GM21423 (cell line): ENCODE measurements at regions not wholly inside any gene's neighbourhood (a gene's known extent, or its start where the extent isn't known, plus 50 kb on each side); places are given as distances from the start of the nearest gene placed in this dataset.

Source experiments
- ATAC-seq: cut with Tn5 transposase; IDR thresholded peaks from one replicate; pipeline ENCODE4 v1.9.1; 2021; ENCODE audit warnings: mild to moderate bottlenecking, moderate library complexity; ENCODE audit not compliant: unreplicated experiment

DNA sequence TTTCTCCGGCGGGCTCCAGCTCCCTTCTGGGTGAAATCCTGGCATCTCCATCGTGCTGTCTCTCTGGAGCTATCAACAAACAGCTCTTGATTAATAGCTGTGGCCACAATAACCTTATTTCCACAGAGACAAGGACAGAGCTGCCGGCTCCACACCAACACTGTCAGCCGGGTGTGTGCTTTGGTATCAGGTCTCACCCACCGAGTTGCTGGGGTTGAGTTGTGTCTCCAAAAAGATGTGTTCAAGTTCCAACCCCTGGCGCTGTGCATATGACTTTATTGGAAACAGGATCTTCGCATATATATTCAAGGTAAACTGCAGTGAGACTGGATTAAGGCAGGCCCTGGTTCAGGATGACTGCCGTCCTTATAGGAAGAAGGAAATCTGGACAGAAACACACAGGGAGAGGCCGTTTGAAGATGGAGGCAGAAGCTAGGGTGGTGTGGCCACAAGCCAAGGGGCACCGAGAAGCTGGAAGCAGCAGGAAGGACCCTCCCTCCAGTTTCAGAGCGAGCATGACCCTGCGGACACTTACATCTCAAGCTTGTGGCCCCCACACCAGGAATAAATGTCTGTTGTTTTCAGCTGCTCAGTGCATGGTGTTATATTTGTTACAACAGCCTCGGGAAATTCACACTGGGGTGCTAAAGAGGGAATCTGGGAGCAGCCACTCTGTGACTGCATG is 88.4 kb upstream of the TMPRSS2 start:
- no peak for ATAC-seq

DNA sequence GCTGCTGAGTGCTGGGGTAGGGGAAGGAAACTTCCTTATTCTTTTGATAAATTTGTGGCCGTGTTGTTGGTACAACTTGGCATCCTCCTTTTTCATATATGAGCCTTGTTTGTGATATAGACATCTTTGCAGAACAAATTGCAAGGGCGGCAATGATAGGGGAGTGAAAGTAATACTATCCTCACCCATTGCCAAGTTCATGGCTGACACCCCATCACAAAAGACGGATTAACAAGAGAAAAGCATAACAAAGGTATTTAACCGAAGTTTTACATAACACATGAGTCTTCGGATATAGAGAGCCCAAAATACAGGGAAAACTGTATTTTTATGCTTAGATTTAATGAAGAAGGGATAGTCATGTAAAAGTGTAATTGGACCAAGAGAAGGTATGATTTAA is 86.3 kb upstream of the TMPRSS2 start:
- ATAC-seq, result no peak

DNA sequence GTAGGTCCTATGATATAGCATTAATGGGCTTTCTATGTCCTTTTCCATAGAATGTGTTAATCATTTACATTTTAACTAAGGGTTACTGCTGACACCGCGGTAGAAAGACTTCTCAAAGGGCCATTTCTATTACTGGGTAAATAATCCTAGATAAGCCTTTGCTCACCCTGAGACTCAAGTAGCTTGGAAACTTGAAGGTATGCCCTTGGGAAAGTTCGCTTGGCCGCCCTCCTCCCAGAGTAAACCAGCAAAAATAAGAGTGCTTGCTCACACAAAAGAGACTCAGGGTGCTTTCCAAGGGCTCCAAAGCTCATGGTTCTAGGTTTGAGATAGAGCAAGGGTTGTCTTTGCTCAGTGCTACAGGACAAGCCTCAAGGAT is 85.8 kb upstream of the TMPRSS2 start:
- ATAC-seq, result no peak

GRCh38 chr21:41593051-41593759 is 85.2 kb upstream of the TMPRSS2 start:
- no peak for ATAC-seq

- no peak for ATAC-seq
These were observed 81.7 kb upstream of the TMPRSS2 start for GRCh38 chr21:41589620-41590175.

- no peak for ATAC-seq
These were observed 81.2 kb upstream of the TMPRSS2 start for GRCh38 chr21:41589131-41589530.

DNA sequence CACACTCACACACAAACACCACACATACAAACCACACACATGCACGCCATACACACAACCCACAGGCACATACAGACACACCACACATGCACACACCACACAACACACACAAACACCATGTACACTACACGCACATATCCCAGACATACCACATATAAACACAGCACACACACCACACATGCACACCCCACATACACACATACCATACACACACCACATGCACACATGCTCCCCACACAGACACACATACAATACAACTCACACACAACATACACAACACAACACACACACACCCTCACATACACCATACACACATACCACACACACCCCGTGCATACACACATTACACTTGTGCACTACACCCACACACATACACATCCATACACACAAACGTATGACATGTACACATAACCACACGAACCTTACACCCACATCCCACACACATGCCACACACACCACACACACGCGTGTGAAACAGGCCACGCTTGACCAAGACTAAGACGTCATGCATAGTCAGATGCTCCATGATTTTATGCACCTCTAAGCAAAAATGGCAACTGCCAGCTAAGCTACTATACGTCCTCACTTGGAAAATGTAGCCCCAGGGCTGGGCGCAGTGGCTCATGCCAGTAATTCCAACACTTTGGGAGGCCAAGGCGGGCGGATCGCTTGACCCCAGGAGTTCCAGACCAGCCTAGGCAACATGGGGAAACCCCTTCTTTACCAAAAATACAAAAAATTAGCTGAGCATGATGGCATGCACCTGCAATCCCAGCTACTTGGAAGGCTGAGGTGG is 77.4 kb upstream of the TMPRSS2 start:
- ATAC-seq, result no peak

DNA sequence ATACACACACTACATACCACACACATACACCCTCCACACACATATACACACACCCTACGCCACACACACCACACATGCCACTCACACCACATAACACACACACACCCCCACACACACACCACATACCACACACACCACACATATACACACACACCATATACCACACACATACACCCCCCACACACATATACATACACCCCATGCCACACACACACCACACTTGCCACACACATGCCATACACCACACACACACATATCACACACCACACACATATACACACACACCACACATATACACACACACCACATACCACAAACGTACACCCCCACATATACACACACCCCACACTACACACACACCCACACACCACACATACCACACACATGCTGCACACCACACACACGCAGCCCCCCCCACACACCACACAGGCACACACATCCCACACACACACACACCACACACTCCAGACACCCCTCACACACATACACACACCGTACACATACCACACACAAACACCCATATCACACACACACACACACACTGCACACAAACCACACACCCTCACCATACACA is 76.7 kb upstream of the TMPRSS2 start:
- ATAC-seq, result no peak

- ATAC-seq, result no peak
These were observed 75.4 kb upstream of the TMPRSS2 start for GRCh38 chr21:41583274-41583790.

DNA sequence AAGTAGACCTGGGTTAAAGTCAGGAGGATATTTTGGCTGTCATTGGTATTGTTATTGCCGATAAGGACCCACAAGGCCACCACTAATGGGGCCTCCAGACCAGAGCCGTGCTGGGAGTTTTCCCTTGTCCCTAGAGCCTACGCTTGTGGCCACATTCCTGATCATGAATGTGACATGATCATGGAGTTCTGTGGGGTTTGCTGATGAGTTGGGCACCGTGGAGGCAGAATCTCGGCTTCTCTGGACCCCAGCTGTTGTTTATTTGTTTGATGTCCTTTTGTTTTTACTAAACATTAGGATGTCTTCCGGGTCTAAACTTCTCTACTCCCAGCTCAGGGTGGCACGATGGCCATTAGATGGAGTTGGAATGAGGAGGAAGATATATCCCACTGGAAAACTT is 74.9 kb upstream of the TMPRSS2 start:
- ATAC-seq, result no peak

DNA sequence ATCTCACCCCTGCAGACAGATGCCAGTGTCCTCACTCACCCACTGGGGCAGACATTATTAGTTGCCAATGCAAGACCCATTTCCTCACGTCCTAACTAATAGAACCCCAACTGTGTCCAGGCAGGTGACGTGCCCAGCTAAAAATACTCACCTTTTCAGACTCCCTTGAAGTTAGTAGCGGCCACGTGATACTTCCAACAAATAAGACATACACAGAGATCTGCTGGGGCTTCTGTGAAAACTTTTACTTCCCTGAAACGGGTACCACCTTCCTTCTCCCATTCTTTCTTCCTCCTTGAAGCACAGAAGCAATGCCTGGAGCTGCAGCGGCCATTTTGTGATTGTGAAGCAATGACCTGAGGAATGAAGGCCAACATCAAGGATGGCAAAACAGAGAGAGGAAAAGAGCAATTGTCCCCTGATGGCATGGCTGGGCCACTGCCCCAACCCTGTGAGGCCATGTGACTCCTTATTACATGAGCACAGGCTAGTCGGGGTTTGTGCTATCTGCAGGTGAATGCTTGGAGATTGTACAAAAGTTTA is 74.4 kb upstream of the TMPRSS2 start:
- no peak for ATAC-seq

DNA sequence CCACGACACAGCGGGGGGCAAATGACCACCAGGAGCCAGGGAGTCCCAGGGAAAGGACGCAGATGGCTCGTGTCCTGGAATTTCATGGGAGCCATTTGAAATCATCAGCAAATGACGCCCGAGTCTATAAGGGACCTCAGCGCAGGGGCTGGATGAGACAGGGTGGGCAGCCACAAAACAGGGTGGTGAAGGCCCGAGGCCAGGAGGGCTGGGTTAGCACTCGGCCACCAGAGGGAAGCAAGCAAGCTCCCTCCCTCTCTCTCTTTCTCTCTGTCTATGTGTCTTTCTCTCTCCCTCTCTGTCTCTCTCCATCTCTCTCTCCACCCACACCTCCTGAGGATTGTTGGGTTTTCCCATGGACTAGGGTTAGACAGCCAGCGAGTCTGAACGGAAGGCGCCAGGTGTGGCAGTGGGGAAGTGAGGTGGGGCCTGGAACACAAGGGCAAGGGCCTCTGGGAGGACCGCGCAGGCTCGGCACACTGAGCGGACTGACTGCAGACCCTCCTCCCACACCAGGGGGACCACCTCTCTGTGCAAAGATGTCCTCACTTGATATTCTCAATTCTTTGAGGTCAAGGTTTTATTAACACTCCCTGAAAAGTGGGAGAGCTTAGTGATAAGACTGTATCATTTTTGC is 73.8 kb upstream of the TMPRSS2 start:
- ATAC-seq, result no peak

- no peak for ATAC-seq
These were observed 73.0 kb upstream of the TMPRSS2 start for GRCh38 chr21:41580758-41581554.

GRCh38 chr21:41579692-41580091 is 71.7 kb upstream of the TMPRSS2 start:
- ATAC-seq, result no peak

DNA sequence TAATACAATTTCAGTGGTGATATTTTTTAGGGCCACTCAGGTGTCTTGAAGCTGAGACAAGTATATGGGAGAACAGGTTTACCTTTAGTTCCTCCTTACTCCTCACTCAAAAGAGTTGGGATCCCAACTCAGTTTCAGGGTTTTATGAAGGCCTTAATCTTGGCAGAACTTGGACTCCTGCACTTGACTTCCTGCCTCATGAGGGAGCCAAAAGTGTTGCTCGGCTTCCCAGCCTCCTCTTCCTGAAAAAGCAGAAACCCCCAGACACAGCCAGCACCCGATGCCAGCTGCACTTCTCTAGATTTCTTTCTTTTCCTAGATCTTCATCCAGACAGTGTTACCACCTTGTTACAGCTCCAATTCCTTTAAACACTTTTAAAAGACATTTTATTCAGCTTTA is 70.8 kb upstream of the TMPRSS2 start:
- no peak for ATAC-seq

- ATAC-seq, result no peak
These were observed 70.1 kb upstream of the TMPRSS2 start for GRCh38 chr21:41578083-41578482.

DNA sequence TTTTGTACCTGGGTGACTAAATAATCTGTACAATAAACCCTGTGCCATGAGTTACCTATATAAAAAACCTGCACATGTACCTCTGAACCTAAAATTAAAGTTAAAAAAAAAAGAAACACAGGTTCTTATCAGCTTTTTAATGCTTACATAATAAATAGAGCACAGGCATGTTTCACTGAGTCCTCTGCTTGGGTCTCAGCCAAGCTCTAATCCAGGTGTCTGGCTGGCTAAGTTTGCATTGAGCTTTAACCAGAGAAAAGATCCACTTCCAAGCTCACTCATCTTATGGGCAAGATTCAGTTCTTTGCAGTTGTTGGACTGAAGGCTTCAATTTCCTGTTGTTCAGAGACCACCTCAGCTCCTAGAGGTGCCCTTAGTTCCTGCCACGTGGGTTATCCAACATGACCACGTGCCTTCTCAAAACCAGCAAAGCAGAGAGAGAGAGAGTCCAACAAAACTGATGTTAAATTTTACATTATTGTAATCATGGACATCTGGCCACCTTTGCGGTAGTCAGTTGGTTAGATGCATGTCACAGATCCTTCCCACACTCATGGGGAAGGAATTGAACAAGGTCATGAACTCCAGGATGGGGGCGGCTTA is 68.2 kb upstream of the TMPRSS2 start:
- no peak for ATAC-seq

DNA sequence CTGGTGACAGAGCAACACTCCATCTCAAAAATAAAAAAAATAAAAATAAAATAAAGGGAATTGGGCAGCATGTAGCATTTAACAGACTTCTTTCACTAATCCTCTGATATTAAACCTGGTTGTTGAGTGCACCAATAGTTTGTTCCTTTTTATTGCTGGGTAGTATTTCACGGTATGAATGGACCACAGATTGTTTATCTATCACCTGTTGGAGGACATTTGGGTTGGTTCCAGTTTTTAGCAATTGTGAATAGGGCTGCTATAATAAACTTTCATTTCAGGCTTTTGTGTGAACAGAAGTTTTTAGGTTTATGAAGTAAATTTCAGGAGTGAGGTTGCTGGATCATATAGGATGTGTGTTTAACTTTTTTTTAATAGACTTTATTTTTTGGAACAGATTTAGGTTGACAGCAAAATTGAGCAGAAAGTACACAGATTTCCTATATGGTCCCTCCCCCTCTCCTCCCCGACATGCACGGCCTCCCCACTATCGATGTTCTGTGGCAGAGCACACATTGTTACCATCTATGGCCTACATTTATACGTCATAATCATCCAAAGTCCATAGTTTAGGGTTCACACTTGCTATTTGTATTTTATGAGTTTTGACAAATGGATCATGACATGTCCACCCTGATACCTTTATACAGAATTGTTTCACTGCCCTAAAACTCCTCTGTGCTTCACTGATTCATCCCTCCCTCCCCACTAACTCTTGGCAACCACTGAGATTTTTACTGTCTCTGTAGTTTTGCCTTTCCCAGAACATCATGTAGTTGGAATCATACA is 66.1 kb upstream of the TMPRSS2 start:
- no peak for ATAC-seq
